GM21723 (cell line): ENCODE measurements at regions not wholly inside any gene's neighbourhood (a gene's known extent, or its start where the extent isn't known, plus 50 kb on each side); places are given as distances from the start of the nearest gene placed in this dataset.

Experiments
- ATAC-seq: cut with Tn5 transposase; IDR thresholded peaks from one replicate; pipeline ENCODE4 v1.9.1; 2021; ENCODE audit warnings: mild to moderate bottlenecking, moderate library complexity; ENCODE audit not compliant: unreplicated experiment

DNA sequence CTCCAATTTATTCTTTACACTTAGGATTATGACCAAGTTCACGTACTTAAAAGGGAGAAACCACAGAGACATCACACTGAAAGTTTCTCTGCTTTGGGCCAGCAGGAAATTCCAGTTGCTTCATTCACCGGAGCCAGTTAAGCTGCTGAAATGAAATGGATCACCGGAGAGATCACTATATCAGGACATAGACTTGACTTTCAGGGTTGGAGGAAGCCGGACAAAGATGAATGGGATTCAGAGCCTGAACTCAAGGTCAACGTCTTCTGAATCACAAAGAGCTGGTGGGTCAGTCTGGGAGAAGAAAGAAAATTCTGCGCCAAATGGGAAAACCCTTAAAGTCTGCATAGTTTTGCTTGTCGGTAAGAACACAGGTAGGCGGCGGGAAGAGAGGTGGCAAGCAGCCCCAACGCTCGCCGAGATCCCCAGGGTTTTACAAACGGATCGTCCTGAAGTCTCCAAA, 81.9 kb upstream of the CCDC28A start:
- no peak for ATAC-seq

DNA sequence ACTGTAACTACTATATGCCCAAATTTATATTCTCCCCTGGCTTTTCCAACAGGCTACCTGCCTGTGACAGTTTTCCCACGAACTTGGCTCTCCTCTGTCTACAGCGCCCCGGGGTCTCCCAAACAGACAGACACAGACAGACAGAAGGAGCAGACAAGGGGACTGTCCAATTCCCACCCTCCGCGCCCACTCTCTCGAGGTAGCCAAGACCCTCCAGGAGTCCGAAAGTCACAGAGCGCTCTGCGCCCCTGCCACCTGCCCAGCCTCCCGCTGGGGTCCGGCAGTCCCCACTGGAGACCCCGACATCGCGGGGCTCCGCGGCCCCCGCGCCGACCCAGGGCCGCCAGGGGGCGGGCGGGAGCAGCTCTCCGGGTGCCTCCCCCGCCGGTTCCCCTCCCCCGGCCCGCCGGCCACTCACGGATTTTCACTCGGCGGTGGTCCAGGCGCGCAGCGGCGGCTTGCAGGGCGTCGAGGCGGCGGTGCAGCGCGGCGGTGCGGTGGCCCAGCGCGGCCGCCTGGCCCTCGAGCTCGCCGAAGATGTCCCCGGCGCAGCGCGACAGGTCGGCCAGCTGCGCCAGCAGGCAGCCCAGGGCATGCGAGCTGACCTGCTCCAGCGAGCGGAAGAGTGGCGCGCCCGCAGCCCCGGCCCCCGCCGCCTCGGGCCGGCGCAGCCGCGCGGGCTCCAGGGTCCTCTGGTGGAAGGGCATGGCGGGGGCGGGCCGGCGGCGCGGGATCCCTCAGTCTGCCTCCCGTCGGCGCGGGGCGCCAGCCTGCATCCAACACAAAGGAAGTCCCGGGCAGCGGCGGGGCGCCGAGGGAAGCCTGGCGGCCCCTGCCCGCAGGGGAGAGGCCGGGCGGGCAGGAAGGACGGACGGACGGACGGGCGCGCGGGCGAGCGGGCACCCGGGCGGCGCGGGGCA, 81.3 kb upstream of the CCDC28A start:
- peak; percentile 78 for ATAC-seq

DNA sequence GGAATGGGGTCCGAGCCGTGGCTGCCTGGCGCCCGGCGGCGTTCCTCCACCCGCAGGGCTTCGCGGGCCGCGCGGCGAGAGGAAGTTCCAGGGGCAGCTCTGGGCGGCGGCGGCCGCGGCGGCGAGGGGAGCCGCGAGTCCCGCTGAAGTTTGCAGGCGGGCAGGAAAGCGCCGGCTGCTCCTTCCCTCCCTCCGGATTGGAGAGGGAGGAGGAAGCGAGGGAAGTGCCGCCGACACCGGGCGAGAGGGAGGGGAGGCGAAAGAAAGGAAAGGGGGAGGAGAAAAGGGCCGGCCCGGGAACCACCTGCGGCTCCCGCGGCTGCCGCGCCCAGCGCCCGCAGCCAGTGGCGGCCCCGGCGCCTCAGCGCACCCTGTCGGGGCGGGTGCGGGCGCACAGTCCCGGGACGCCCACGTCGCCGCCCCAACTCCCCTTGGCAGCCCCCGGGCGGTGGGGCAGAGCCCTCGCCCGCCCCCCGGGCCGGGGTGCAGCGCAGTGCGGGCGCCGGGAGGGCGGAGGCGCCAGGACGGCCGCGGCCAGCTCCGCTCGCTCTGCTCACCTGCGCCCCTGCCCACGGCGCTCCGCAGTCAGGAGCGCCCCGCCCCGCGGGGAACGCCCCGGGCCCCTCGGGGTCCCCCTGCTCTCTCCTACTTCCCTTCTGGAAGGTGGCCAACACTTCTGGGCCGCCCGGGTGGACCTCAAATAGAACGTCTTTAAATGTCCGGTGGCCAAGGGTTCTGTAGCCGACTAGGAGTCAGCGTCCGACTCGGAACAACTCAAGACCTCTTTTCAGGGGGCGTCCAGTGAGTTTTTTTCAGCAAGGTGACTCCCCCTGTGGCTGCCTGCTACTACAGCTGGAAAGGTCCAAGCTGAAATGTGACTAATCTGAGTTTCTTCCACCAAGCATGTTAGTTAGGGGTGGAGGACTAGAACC, 80.3 kb upstream of the CCDC28A start:
- peak; percentile 50 for ATAC-seq

DNA sequence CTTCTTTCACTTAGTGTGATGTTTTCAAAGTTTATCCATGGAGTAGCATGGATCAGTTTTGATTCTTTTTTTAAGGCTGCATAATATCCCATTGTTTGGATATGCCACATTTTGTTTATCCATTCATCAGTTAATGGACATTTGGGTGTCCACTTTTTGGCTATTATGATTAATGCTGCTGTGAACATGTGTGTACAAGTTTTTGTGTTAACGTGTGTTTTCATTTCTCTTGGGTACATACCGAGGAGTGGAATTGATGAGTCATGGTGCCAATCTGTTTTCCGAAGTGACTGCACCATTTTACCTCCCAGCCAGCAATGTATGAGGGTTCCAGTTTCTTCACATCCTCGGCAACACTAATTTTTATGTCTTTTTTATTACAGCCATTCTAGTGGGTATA, 78.4 kb upstream of the CCDC28A start:
- no peak for ATAC-seq

DNA sequence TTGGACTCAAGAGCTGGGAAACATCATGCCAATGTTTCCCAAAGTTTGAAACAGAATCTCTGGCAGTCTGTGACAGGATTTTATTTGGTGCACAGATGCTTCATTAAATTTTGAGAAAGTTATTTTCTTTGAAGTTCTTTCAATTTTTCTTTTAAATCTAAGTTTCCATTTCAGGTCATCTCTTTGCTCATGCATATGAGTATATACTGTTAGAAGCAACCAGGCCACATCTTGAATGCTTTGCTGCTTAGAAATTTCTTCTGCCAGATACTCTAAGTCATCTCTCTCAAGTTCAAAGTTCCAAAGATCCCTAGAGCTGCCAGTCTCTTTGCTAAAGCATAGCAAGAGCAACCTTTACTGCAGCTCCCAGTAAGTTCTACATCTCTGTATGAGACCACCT, 59.1 kb upstream of the CCDC28A start:
- ATAC-seq: no peak

DNA sequence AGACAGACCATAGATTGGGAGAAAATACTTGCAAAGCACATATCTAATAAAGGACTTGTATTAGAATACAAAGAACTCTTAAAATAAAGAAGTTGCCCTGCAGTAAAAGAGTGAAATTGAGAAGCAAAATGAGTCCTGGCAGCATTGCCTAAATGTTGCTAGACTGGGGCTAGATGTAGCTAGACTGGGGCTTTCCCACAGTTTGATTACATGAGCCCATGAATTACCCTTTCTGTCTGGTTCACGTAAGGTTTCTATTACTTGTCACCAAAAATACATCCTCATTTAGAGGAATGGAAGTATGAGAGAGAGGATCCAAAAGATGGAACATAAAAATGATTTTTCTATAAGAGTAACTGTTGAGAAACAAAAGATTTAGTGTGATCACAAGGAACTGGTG, 57.6 kb upstream of the CCDC28A start:
- no peak for ATAC-seq

DNA sequence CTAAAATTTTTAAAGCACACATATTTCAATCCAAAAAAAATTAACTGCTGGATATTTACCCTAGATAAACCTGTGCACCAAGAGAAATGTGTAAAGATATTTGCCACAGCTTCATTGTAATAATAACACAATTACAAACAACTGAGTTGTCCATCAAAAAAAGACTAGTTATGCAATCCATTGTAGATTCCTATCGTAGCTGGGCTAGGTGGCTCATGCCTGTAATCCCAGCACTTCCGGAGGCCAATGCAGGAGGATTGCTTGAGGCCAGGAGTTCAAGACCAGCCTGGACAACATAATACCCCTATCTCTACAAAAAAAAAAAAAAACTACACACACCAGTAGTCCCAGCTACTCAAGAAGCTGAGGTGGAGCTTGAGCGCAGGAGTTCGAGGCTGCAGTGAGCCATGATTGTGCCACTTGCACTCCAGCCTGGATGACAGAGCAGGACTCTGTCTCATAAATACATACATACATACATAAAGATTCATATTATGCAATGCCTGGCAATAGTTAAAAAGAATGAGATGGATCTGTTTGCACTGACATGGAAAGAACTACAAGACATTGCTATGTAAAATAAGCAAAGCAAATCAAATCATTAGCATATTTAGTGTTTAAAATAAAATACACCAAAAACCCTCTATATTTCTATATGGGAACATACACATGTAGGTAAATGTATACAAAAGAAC, 56.5 kb upstream of the CCDC28A start:
- ATAC-seq: no peak

DNA sequence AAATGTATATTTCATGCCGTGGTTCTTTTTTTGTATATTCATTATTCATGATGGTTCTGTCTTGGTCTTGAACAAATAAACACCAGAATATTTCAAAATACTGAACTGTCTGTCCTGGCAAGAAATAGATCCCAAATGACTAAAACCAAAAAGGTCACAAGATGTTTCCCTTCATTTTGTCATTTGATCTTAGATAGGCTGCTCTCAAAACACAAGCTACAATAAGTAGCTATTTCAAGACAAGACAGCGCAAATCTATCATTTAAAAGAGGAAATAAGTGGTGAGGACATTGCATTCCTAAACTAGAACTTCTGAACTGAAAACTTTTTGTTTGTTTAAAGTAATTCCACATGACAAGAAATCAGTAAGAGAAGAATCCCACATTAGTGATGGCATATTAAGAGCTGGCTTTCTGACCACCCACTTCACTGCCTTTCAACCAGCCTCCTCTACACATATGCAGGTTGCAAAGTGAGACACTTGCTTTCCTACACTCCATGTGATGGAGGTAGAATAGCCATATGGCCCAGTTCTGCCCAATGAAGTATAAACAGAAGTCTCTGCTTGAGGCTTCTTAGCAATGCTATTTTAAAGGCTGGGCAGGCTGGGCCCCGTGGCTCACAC, 54.4 kb upstream of the CCDC28A start:
- ATAC-seq: no peak

DNA sequence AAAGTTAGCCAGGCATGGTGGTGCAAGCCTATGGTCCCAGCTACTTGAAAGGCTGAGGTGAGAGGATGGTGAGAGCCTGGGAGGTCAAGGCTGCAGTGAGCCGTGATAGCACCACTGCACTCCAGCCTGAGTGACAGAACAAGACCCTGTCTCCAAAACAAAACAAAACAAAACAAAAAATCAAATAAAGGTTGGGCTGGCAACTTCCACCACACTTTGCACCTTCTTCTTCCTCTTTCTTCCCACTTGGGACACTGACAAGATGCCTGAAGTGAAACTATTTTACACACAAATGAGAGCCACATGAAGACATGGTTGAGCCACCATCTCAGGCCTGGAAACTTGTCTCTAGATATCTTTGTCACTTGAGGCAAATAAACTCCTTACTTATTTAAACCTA, 53.8 kb upstream of the CCDC28A start:
- ATAC-seq: no peak

DNA sequence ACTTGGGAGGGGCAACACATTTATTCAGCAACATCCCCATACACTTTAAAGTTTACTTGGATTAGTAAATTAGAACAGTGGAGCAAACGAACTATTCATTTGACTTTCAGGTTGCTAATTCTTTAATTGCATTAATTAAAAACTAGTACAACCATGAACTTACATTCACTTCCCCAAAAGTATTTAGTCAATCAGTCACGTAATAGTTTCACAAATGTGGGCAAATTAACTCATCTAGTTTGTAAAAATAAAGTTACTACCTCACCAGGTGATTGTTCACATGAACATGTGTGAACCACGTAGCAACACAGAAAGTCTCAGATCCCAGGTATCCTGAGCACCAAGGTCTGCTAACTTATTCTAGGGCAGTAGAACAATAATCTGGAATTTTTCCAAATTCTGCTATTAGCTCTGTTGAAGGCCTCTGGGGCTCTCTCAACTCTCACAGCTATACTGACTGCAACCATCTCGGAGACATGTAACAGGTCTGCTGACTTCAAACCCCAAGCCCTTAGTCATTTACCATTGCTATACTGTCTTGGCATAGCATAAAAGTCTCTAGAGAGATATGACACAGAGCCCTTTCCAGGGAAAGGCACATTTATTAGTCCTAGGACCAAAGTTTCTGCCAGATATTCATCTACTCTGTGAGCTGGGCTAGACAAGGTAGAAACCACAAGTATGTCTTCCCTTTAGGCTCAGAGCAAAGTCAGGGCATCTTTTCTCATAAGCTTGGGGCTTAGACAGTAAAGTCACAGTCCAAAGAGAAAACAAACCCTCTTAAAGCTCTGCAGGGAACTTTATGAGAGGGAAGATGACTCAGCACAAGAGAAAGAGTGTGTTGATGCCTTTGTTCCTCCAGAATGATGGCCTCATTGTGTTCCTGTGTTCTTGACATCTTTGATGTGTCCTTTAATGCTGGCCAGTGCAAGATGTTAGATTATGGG, 50.9 kb upstream of the CCDC28A start:
- ATAC-seq: no peak
